Astrocyte (in vitro differentiated cells and primary cell): ENCODE measurements at regions not wholly inside any gene's neighbourhood (a gene's known extent, or its start where the extent isn't known, plus 50 kb on each side); places are given as distances from the start of the nearest gene placed in this dataset.

Experiments
- CTCF ChIP-seq: IDR thresholded peaks from 2 replicates; pipeline ENCODE4 v1.5.1; 2011; ENCODE audit warnings: low read depth, mild to moderate bottlenecking, inconsistent platforms, low read length, moderate library complexity; ENCODE audit not compliant: insufficient read depth
- EZH2 ChIP-seq: IDR thresholded peaks from 2 replicates; pipeline ENCODE4 v1.6.1; 2012; ENCODE audit warnings: mild to moderate bottlenecking, low read length, inconsistent platforms; ENCODE audit not compliant: insufficient read depth

- no peak for TF ChIP-seq CTCF
- no peak for TF ChIP-seq EZH2
These were observed 56.1 kb upstream of the MRTFB start for GRCh38 chr16:14015033-14015432.
